HEK293 (cell line): ENCODE measurements at regions not wholly inside any gene's neighbourhood (a gene's known extent, or its start where the extent isn't known, plus 50 kb on each side); places are given as distances from the start of the nearest gene placed in this dataset.

Experiments used
- CTCF ChIA-PET: fragments of 350-600 bp; formaldehyde crosslinking; extraction: SDS; loops from one replicate; lab custom pipeline; 2021; ENCODE audit warnings: antibody characterized with exemption; lab: Yijun Ruan, JAX
- POLR2A ChIA-PET: fragments of 300-600 bp; formaldehyde crosslinking; extraction: SDS; loops from one replicate; lab custom pipeline; 2020; ENCODE audit warnings: antibody characterized with exemption, inconsistent platforms; lab: Yijun Ruan, JAX
- H3K27ac ChIP-seq: fragments of 200-500 bp; sonication (Bioruptor generic); 2 replicates; pipeline ENCODE4 v1.5.1; 2014; ENCODE audit warnings: low read depth, low read length, control low read depth, inconsistent platforms; ENCODE audit errors: extremely low read depth
- H3K36me3 ChIP-seq, 2 experiments: fragments of 200-500 bp in 1 of 2; sonication (Bioruptor generic) in 1 of 2; 1 replicate in 1 of 2; 2 replicates in 1 of 2; pipeline ENCODE4 v1.5.1; 2014 to 2017; ENCODE audit warnings: inconsistent platforms in 2 of 2, low read length in 2 of 2; ENCODE audit not compliant: control insufficient read depth in 2 of 2, insufficient read depth in 1 of 2
- H3K4me1 ChIP-seq: fragments of 200-500 bp; sonication (Bioruptor generic); 2 replicates; pipeline ENCODE4 v1.5.1; 2014; ENCODE audit warnings: mild to moderate bottlenecking, low read length, inconsistent platforms; ENCODE audit not compliant: control insufficient read depth, insufficient read depth
- H3K4me3 ChIP-seq: 2 replicates; pipeline ENCODE4 v1.5.1; 2011; ENCODE audit warnings: low read depth, mild to moderate bottlenecking, control low read depth, low read length, moderate library complexity
- H3K9me3 ChIP-seq: fragments of 200-500 bp; sonication (Bioruptor generic); 2 replicates; pipeline ENCODE4 v1.5.1; 2014; ENCODE audit warnings: low read depth, low read length, inconsistent platforms; ENCODE audit not compliant: control insufficient read depth, insufficient read depth
- FEZF1 ChIP-seq: fragments of 450-650 bp; formaldehyde crosslinking; IDR thresholded peaks from 2 replicates; pipeline ENCODE4 v1.5.1; 2016; ENCODE audit warnings: missing biosample characterization, missing genetic modification characterization
- GLIS1 ChIP-seq: fragments of 450-650 bp; formaldehyde crosslinking; IDR thresholded peaks from 2 replicates; pipeline ENCODE4 v1.5.1; 2016; ENCODE audit warnings: missing biosample characterization, missing genetic modification characterization
- MEIS1 ChIP-seq: sonication (generic); formaldehyde crosslinking; IDR thresholded peaks from 2 replicates; pipeline ENCODE4 v1.8.1; 2022; ENCODE audit warnings: missing genetic modification reagents, mild to moderate bottlenecking, borderline replicate concordance
- SALL2 ChIP-seq: fragments of 450-650 bp; formaldehyde crosslinking; IDR thresholded peaks from 2 replicates; pipeline ENCODE4 v1.5.0; 2017; ENCODE audit warnings: missing biosample characterization, mild to moderate bottlenecking, missing genetic modification characterization, borderline replicate concordance
- SP3 ChIP-seq: fragments of 450-650 bp; formaldehyde crosslinking; IDR thresholded peaks from 2 replicates; pipeline ENCODE4 v1.5.1; 2016; ENCODE audit warnings: missing biosample characterization, missing genetic modification characterization
- TCF7L2 ChIP-seq: IDR thresholded peaks from 2 replicates; pipeline ENCODE4 v1.6.1; 2011; ENCODE audit warnings: low read depth, mild to moderate bottlenecking, inconsistent platforms, low read length, moderate library complexity, borderline replicate concordance
- ZIC2 ChIP-seq: fragments of 450-650 bp; formaldehyde crosslinking; IDR thresholded peaks from 2 replicates; pipeline ENCODE4 v1.5.1; 2016; ENCODE audit warnings: missing biosample characterization, missing genetic modification characterization
- ZNF121 ChIP-seq: fragments of 450-650 bp; formaldehyde crosslinking; IDR thresholded peaks from 2 replicates; pipeline ENCODE4 v1.5.1; 2016; ENCODE audit warnings: missing biosample characterization, missing genetic modification characterization
- ZNF132 ChIP-seq: fragments of 450-650 bp; formaldehyde crosslinking; IDR thresholded peaks from 2 replicates; pipeline ENCODE4 v1.5.1; 2017; ENCODE audit warnings: missing biosample characterization, missing genetic modification characterization, borderline replicate concordance
- ZNF202 ChIP-seq: fragments of 450-650 bp; formaldehyde crosslinking; IDR thresholded peaks from 2 replicates; pipeline ENCODE4 v1.5.1; 2016; ENCODE audit warnings: missing biosample characterization, missing genetic modification characterization, borderline replicate concordance
- ZNF24 ChIP-seq: fragments of 450-650 bp; formaldehyde crosslinking; IDR thresholded peaks from 2 replicates; pipeline ENCODE4 v1.5.1; 2016; ENCODE audit warnings: missing biosample characterization, missing genetic modification characterization
- ZNF248 ChIP-seq: fragments of 450-650 bp; formaldehyde crosslinking; IDR thresholded peaks from 2 replicates; pipeline ENCODE4 v1.5.1; 2017; ENCODE audit warnings: missing biosample characterization, missing genetic modification characterization
- ZNF274 ChIP-seq, 2 experiments: fragments of 200-500 bp in 1 of 2; fragments of 450-650 bp in 1 of 2; sonication (Bioruptor generic) in 1 of 2; formaldehyde crosslinking in 1 of 2; IDR thresholded peaks; 2 replicates each; pipeline versions ENCODE4 v1.5.1 to v1.6.1; 2014 to 2016; ENCODE audit warnings: borderline replicate concordance in 1 of 2, inconsistent platforms in 1 of 2, low read length in 1 of 2, missing biosample characterization in 1 of 2, missing genetic modification characterization in 1 of 2
- ZNF366 ChIP-seq: fragments of 450-650 bp; formaldehyde crosslinking; conservative IDR thresholded peaks from 2 replicates; pipeline ENCODE4 v1.5.1; 2016; ENCODE audit warnings: missing biosample characterization, missing genetic modification characterization
- ZNF391 ChIP-seq: fragments of 450-650 bp; formaldehyde crosslinking; IDR thresholded peaks from 2 replicates; pipeline ENCODE4 v1.5.1; 2016; ENCODE audit warnings: low read depth, missing biosample characterization, missing genetic modification characterization, borderline replicate concordance
- ZNF423 ChIP-seq: fragments of 450-650 bp; formaldehyde crosslinking; IDR thresholded peaks from 2 replicates; pipeline ENCODE4 v1.5.1; 2016; ENCODE audit warnings: missing biosample characterization, missing genetic modification characterization
- ZNF555 ChIP-seq: fragments of 450-650 bp; formaldehyde crosslinking; conservative IDR thresholded peaks from 2 replicates; pipeline ENCODE4 v1.5.1; 2017; ENCODE audit warnings: missing biosample characterization, mild to moderate bottlenecking, missing genetic modification characterization, inconsistent platforms
- ZNF571 ChIP-seq: fragments of 450-650 bp; formaldehyde crosslinking; IDR thresholded peaks from 2 replicates; pipeline ENCODE4 v1.5.0; 2017; ENCODE audit warnings: missing biosample characterization, missing genetic modification characterization
- ZNF624 ChIP-seq: fragments of 450-650 bp; formaldehyde crosslinking; IDR thresholded peaks from 2 replicates; pipeline ENCODE4 v1.5.1; 2017; ENCODE audit warnings: missing biosample characterization, missing genetic modification characterization
- ZNF830 ChIP-seq: fragments of 450-650 bp; IDR thresholded peaks from 2 replicates; pipeline ENCODE4 v1.5.0; 2018; ENCODE audit warnings: missing biosample characterization, missing genetic modification characterization, low read depth, mild to moderate bottlenecking, moderate library complexity
- ZNF837 ChIP-seq: fragments of 450-650 bp; formaldehyde crosslinking; IDR thresholded peaks from 2 replicates; pipeline ENCODE4 v1.5.1; 2016; ENCODE audit warnings: missing biosample characterization, missing genetic modification characterization
- ZXDB ChIP-seq: fragments of 450-650 bp; formaldehyde crosslinking; IDR thresholded peaks from 2 replicates; pipeline ENCODE4 v1.5.1; 2016; ENCODE audit warnings: missing biosample characterization, missing genetic modification characterization
- TF ChIP-seq, protein P1 (sequence below): fragments of 450-650 bp; formaldehyde crosslinking; IDR thresholded peaks from 2 replicates; pipeline ENCODE4 v1.5.1; 2016; ENCODE audit warnings: missing biosample characterization, missing genetic modification characterization
- TF ChIP-seq, protein P2 (sequence below): fragments of 450-650 bp; formaldehyde crosslinking; IDR thresholded peaks from 2 replicates; pipeline ENCODE4 v1.5.1; 2016; ENCODE audit warnings: missing biosample characterization, missing genetic modification characterization
- TF ChIP-seq, protein P3 (sequence below): fragments of 450-650 bp; formaldehyde crosslinking; IDR thresholded peaks from 2 replicates; pipeline ENCODE4 v1.5.1; 2016; ENCODE audit warnings: missing biosample characterization, missing genetic modification characterization
- TF ChIP-seq, protein P4 (sequence below): fragments of 450-650 bp; formaldehyde crosslinking; IDR thresholded peaks from 2 replicates; pipeline ENCODE4 v1.5.1; 2016; ENCODE audit warnings: missing biosample characterization, missing genetic modification characterization
- TF ChIP-seq, protein P5 (sequence below): fragments of 450-650 bp; formaldehyde crosslinking; IDR thresholded peaks from 2 replicates; pipeline ENCODE4 v1.5.1; 2016; ENCODE audit warnings: missing biosample characterization, missing genetic modification characterization

DNA sequence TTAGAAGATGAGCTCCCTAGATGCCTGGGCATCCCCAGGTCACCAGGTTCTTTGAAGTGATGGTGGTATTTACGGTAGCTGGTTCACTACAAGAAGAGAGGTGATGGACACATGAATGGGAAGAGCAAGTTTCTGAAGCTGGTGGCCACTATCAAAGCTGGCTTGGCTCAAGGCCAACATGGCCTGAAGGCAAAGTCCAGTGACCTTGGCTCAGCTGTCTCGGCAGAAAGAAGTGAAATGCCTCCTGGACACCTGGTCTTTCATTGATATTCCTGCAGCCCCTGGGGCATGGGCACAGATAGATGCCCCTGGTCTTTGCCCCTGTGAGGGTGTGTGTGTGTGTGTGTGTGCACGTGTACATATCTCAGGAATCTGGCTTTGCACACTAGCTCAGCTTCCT lies 441.8 kb upstream of the TMPO start (continued):
- no peak for TF ChIP-seq ZNF121 (tag by site-specific recombination)

DNA sequence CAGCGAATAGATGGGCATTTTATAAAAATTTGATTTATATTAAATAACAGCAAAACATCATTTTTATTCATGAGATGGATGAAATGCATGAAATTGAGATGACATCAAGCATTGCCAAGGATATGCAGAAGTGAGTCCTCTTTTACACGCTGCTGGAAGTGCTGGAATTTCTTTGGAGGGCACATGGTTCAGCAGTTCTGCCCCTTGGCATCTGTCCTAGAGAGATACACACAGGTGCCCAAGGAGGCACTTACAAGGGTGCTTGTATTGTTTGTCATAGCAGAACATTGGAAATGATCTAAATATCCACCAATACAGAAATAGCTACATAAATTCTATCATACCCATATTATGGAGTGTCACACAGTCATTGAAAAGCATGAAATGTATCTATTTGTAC lies 441.1 kb upstream of the TMPO start:
- no peaks in the 10 kb centered on the region for H3K4me1 ChIP-seq
- no peaks in the 10 kb centered on the region for H3K9me3 ChIP-seq
- H3K36me3 ChIP-seq = no peaks in the 10 kb centered on the region
- TF ChIP-seq SALL2 (tag by site-specific recombination) (no peak), TCF7L2 (no peak), ZIC2 (tag by site-specific recombination) (no peak), FEZF1 (no peak), SP3 (no peak), MEIS1 (CRISPR knock-in tag) (no peak), ZNF121 (tag by site-specific recombination) (no peak), ZXDB (tag by site-specific recombination) (no peak), ZNF571 (tag by site-specific recombination) (no peak), ZNF555 (tag by site-specific recombination) (no peak), ZNF202 (tag by site-specific recombination) (no peak)
- TF ChIP-seq, protein P1, sequence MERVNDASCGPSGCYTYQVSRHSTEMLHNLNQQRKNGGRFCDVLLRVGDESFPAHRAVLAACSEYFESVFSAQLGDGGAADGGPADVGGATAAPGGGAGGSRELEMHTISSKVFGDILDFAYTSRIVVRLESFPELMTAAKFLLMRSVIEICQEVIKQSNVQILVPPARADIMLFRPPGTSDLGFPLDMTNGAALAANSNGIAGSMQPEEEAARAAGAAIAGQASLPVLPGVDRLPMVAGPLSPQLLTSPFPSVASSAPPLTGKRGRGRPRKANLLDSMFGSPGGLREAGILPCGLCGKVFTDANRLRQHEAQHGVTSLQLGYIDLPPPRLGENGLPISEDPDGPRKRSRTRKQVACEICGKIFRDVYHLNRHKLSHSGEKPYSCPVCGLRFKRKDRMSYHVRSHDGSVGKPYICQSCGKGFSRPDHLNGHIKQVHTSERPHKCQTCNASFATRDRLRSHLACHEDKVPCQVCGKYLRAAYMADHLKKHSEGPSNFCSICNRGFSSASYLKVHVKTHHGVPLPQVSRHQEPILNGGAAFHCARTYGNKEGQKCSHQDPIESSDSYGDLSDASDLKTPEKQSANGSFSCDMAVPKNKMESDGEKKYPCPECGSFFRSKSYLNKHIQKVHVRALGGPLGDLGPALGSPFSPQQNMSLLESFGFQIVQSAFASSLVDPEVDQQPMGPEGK (tag by site-specific recombination) = no peak
- TF ChIP-seq, protein P2, sequence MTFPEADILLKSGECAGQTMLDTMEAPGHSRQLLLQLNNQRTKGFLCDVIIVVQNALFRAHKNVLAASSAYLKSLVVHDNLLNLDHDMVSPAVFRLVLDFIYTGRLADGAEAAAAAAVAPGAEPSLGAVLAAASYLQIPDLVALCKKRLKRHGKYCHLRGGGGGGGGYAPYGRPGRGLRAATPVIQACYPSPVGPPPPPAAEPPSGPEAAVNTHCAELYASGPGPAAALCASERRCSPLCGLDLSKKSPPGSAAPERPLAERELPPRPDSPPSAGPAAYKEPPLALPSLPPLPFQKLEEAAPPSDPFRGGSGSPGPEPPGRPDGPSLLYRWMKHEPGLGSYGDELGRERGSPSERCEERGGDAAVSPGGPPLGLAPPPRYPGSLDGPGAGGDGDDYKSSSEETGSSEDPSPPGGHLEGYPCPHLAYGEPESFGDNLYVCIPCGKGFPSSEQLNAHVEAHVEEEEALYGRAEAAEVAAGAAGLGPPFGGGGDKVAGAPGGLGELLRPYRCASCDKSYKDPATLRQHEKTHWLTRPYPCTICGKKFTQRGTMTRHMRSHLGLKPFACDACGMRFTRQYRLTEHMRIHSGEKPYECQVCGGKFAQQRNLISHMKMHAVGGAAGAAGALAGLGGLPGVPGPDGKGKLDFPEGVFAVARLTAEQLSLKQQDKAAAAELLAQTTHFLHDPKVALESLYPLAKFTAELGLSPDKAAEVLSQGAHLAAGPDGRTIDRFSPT (tag by site-specific recombination) = no peak
- TF ChIP-seq, protein P3, sequence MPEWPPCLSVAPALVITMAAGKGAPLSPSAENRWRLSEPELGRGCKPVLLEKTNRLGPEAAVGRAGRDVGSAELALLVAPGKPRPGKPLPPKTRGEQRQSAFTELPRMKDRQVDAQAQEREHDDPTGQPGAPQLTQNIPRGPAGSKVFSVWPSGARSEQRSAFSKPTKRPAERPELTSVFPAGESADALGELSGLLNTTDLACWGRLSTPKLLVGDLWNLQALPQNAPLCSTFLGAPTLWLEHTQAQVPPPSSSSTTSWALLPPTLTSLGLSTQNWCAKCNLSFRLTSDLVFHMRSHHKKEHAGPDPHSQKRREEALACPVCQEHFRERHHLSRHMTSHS (tag by site-specific recombination) = no peak
- TF ChIP-seq, protein P4, sequence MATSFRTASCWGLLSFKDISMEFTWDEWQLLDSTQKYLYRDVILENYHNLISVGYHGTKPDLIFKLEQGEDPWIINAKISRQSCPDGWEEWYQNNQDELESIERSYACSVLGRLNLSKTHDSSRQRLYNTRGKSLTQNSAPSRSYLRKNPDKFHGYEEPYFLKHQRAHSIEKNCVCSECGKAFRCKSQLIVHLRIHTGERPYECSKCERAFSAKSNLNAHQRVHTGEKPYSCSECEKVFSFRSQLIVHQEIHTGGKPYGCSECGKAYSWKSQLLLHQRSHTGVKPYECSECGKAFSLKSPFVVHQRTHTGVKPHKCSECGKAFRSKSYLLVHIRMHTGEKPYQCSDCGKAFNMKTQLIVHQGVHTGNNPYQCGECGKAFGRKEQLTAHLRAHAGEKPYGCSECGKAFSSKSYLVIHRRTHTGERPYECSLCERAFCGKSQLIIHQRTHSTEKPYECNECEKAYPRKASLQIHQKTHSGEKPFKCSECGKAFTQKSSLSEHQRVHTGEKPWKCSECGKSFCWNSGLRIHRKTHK (tag by site-specific recombination) = no peak
- ChIA-PET POLR2A (no interaction called here), CTCF (no interaction called here)
- no peak overlapping the region for H3K4me3 ChIP-seq
- H3K27ac ChIP-seq = no peak overlapping the region

DNA sequence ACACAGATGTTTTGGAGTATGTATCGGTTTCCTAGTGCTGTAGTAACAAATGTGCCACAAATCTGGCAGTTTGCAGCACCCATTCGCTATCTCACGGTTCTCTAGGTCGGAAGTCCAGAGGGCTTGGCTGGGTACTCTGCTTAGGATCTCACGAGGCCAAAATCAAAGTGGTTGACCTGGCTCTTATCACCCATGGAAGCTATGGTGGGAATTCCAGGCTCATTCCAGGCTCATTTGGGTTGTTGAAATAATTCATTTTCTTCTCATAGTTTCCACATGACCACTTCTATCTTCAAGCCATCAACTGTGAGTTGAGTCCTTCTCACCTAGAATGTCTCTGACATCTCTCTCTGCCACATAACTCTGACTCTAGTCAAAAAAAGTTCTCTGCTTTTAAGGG lies 431.0 kb upstream of the TMPO start:
- ChIA-PET POLR2A (no interaction called here), CTCF (no interaction called here)
- no peaks in the 10 kb centered on the region for H3K9me3 ChIP-seq
- TF ChIP-seq, protein P5, sequence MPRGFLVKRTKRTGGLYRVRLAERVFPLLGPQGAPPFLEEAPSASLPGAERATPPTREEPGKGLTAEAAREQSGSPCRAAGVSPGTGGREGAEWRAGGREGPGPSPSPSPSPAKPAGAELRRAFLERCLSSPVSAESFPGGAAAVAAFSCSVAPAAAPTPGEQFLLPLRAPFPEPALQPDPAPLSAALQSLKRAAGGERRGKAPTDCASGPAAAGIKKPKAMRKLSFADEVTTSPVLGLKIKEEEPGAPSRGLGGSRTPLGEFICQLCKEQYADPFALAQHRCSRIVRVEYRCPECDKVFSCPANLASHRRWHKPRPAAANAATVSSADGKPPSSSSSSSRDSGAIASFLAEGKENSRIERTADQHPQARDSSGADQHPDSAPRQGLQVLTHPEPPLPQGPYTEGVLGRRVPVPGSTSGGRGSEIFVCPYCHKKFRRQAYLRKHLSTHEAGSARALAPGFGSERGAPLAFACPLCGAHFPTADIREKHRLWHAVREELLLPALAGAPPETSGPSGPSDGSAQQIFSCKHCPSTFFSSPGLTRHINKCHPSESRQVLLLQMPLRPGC = no peak
- no peak for TF ChIP-seq ZNF423 (tag by site-specific recombination)
- no peak for TF ChIP-seq GLIS1 (tag by site-specific recombination)
- TF ChIP-seq ZNF366 (tag by site-specific recombination) = no peak
- TF ChIP-seq ZNF24 (tag by site-specific recombination) = no peak
- TF ChIP-seq ZNF391 = no peak
- TF ChIP-seq ZNF830 (tag by site-specific recombination) = no peak
- no peak for TF ChIP-seq ZNF202 (tag by site-specific recombination)
- no peak for TF ChIP-seq ZNF624
- no peak for TF ChIP-seq ZNF132 (tag by site-specific recombination)
- no peak for TF ChIP-seq ZNF837 (tag by site-specific recombination)
- no peak for TF ChIP-seq ZNF248 (tag by site-specific recombination)
- TF ChIP-seq ZNF274 (IDR thresholded peaks at IDR 0.05; ENCODE audit: low read length) = no peak
- TF ChIP-seq ZNF274 (tag by site-specific recombination; IDR thresholded peaks at IDR 0.05; ENCODE audit: borderline replicate concordance) = no peak

More for the DNA sequence above, 431.0 kb upstream of the TMPO start:
- H3K36me3 ChIP-seq = no peaks in the 10 kb centered on the region
- H3K4me3 ChIP-seq = no peak overlapping the region
- no peak overlapping the region for H3K27ac ChIP-seq
- no peaks in the 10 kb centered on the region for H3K4me1 ChIP-seq
